HG03575 (cell line): ENCODE measurements at regions not wholly inside any gene's neighbourhood (a gene's known extent, or its start where the extent isn't known, plus 50 kb on each side); places are given as distances from the start of the nearest gene placed in this dataset.

Source experiments
- ATAC-seq: cut with Tn5 transposase; IDR thresholded peaks from one replicate; pipeline ENCODE4 v1.9.1; 2021; ENCODE audit not compliant: unreplicated experiment, insufficient number of reproducible peaks, low FRiP score; ENCODE audit errors: extremely low read depth

- no peak for ATAC-seq
Measured at GRCh38 chr2:181114021-181114420, 133.6 kb downstream of the UBE2E3 start.

DNA sequence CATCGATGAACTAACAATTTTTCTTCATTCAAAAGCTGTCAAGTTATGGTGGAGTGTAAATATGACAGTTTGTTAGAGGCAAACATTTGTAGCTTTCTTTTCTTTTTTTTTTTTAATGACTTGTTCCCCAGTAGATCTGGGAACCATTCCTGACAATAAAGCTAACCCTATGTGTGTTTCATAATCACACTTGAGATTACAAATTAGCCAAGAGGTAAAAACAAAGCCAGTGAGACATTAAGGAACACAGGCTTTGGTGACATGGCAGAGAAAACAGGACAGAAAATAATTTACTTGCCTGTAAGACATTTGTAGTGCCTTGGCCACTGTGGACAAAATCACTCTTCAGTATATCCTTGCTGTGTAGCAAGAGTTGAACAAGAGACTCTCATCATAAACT lies 135.9 kb downstream of the UBE2E3 start:
- no peak for ATAC-seq

GRCh38 chr2:181117206-181117925 lies 137.0 kb downstream of the UBE2E3 start:
- ATAC-seq, result no peak

DNA sequence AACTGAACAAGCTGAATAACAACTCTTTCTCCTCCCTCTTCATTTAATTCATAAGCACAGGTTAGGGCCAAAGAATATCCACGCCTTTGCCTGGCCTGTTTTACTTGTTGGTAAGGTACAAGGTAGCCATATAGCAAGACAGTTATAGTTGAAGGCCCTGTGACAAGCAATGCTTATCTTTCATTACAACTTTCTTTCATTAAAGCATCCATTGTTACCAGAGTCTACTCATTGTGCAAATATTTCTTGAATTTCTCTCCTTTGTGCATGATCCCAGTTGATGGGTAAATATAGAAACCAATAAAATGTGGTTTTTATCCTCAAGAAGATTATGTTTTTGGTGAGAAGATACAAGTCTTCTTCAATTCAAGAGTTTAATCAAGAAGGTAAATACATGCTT lies 140.2 kb downstream of the UBE2E3 start:
- no peak for ATAC-seq

GRCh38 chr2:181121996-181122395 lies 141.6 kb downstream of the UBE2E3 start:
- no peak for ATAC-seq

DNA sequence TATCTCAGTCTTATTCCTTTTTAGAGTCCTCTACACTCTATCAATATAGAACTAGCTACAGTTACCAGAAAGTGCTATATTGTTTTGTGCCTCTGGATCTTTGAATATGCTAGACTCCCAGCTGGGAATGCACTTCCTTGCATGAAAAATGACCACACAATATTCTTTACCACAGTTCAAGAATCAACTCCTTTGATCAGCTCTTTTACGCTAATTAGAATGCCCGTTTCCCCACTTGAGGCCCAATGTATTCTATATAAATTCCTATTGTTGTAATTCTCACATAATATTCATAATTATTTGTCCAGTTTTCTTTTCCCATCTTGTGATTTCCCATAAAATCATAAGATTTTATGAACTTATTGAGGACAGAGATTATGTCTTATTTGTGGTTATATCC lies 142.2 kb downstream of the UBE2E3 start:
- ATAC-seq, result no peak

GRCh38 chr2:181123798-181124231 lies 143.4 kb downstream of the UBE2E3 start:
- peak; percentile 74 for ATAC-seq

DNA sequence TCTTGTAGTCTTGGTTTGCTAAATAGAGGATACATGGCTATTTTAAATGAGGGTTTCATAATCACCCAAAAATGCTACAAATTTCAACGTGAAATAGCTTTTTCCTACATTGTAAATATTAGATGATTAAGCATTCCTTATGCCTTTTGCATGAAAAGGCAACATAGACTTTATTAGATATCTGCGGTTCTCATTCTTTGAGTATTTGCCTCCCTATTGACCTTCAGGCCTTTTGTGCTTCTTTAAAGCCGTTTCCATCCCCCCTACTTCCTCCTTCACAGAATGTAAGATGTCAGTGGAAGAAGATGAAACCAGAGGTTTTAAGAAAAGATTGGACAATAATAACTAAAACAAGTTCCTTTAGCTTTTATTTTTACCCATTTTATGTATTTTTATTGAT lies 144.1 kb downstream of the UBE2E3 start:
- ATAC-seq, result no peak

- no peak for ATAC-seq
Measured at GRCh38 chr2:181125359-181125758, 145.0 kb downstream of the UBE2E3 start.

DNA sequence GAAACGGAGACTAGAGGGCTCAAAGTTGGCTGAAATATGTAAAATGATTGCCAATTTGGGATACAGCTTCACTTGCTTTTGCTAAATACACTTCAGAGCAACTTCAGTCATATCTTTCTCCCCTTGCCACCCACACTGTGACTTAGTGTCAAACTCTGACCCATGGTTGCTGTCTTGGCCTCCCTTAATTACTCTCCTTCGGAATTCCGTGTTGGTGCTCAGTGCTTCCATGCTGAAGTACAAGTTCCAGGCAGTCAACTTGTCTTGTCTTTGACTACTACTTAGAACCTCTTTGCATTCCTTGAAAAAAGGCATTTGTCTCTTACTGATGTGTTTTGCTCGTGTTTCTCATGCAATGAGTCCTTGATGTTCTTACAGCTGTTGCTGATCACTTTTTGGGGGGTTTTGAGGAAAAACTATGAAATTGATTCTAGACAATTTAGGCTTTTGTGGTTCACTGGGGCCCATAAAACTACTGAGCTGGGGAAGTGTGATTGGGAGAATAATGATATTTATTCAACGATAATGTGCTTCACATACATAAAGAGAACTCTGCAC lies 146.0 kb downstream of the UBE2E3 start:
- ATAC-seq, result no peak

DNA sequence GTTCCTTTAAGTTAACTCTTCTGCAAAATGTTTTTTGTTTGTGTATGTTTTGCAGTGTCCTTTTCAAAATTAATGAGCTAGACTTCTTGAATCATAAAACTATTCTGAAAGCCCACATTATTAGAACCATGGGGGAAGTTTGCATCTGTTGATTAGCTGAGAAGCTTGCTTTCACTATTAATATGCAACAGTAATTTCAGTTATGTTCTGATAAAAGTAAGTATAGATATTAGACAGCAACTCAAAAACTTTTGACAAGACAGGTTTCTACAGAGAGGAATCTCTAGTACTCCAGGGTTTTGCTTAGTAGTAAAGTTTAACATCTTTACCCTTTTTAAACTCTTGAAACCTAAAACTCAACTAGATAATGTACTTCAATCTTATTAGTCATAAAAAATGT lies 147.8 kb downstream of the UBE2E3 start:
- peak; percentile 61 for ATAC-seq

DNA sequence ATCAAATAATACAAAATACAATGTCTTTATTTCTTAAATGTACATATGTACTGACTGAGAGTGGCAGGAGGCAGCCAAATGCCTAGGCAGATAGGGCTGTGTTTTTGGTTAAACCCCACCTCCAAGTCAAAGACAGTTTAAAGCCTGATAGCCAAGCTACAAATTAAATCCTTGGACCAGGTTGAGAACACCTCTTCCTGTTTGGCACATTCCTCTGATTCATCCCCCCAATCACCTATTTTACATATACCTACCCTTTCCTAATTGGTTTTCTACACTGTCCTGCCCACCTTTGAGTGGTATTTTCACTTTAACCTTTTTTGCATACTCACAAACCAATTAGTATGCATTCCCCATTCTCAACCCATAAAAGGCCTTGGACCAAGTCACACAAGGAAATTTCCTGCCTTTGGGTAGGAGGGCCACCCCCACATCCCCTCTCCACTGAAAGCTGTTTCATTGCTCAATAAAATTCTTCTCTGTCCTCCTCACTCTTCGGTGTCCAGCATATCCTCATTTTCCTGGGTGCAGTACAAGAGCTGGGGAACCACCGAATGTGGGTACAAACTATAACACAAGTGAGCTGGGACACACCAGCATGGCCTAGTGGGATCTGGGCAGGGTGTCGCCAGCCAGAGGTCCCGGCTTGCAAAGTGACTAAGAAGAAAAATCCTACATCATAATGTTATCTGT lies 149.1 kb downstream of the UBE2E3 start:
- ATAC-seq, result no peak

- no peak for ATAC-seq
Measured at GRCh38 chr2:181130686-181131085, 150.3 kb downstream of the UBE2E3 start.

DNA sequence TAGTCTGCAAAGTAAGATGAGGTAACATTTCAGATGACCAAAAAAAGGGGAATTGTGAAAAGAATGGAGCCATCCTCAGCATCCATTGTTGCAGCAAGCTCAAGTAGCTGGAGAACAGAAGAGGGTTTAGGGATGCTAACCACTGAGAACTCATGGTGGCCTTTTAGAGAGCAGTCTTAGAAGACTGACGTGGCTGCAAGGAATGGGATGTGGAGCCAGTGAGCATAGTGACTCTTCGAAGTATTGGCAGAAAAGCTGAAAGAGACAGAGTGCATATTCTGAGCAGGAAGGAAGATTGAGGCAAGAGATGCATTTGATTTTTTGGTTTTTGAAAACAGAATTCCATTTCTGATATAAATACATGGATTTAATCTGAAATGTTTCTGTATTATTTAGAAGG lies 151.2 kb downstream of the UBE2E3 start:
- ATAC-seq, result no peak

DNA sequence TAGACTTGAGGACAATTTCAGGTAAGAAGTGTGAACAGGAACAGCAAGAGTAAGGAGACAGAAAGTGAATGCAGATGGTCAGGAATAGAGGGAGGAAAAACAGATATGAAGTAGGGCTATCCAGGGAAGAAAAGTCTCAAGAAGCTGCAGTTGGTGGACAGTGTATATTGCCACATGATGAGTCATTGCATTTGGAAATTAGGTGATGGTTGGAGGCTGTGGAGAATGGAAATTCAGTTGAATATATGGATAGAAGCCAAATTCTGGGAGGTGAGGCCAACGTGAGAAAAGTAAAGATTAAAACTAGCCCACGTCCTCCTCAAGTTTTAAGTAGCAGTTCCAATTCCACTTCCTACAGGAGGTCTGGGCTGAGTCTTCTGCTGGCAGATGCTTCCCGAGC lies 158.4 kb downstream of the UBE2E3 start:
- ATAC-seq, result no peak

- ATAC-seq, result no peak
Measured at GRCh38 chr2:181139831-181140230, 159.4 kb downstream of the UBE2E3 start.

- no peak for ATAC-seq
Measured at GRCh38 chr2:181140414-181140813, 160.0 kb downstream of the UBE2E3 start.

DNA sequence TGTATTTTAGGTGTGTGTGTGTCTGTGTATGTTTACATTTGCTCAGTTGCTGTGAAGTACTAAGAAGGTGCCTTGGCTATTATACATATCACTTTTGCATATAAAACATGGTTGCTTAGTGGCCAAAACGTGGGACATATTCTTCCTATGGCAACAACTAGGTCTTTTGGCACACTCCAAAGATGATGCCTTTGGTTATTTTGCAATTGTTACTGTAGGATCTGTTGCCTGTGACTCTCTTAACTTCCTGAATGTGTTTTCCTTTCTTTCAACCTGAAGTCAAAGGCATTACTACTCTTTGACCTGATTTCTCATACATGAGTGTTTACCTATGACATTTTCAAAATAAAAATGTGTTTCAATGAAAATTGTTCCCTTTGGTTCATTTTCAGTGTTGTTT lies 160.5 kb downstream of the UBE2E3 start:
- no peak for ATAC-seq

GRCh38 chr2:181141676-181142075 lies 161.3 kb downstream of the UBE2E3 start:
- ATAC-seq, result no peak

DNA sequence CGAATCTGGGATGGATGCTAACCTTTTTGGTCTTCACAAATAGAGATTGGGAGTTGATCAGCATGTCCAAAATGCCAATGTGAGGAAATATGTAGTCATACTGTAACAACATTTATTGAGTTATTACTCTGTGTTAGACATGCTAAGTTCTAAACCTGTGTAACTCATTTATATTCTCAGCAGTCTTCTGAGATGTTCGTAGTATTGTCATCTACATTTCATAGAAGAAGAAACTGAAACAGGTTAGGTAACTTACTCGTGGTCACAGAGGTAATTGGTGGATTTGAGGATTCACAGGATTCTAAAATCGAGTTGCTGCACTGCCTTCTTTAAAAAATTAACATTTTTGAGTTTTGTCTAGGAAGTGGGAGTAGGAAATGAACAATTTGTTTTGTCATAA lies 162.1 kb downstream of the UBE2E3 start:
- no peak for ATAC-seq
